Kidney (tissue), 13 donors: ENCODE measurements at regions not wholly inside any gene's neighbourhood (a gene's known extent, or its start where the extent isn't known, plus 50 kb on each side); places are given as distances from the start of the nearest gene placed in this dataset.
A peak's percentile ranks its signal among the peaks of the same experiment; 100 is the strongest.

Experiments
- DNase-seq, 5 donors: peaks; one replicate each; pipeline ENCODE4 v3.0.0-alpha.2; 2013 to 2020
- FAIRE-seq: peaks from 2 replicates; lab custom pipeline; 2012; peaks lifted over from hg19 to GRCh38; lab: Jason Lieb, UNC
- H3K27ac ChIP-seq, 2 donors: one replicate each; pipeline ENCODE4 v1.7.0; 2013; ENCODE audit warnings: low read depth in 2 of 2, low read length in 2 of 2, inconsistent platforms in 1 of 2
- H3K27me3 ChIP-seq: one replicate; pipeline ENCODE4 v1.7.1; 2013; ENCODE audit warnings: low read length, inconsistent platforms; ENCODE audit not compliant: control insufficient read depth, insufficient read depth
- H3K36me3 ChIP-seq, 3 donors: one replicate each; pipeline versions ENCODE4 v1.7.0 to v1.7.1; 2013; ENCODE audit warnings: low read length in 3 of 3, control low read depth in 1 of 3, inconsistent platforms in 1 of 3; ENCODE audit not compliant: insufficient read depth in 3 of 3, control insufficient read depth in 2 of 3
- H3K4me1 ChIP-seq, 3 donors: one replicate each; pipeline versions ENCODE4 v1.7.0 to v1.7.1; 2013; ENCODE audit warnings: low read length in 3 of 3, inconsistent platforms in 1 of 3, low read depth in 1 of 3; ENCODE audit not compliant: control insufficient read depth in 2 of 3, insufficient read depth in 2 of 3
- H3K4me3 ChIP-seq, 3 donors: one replicate each; pipeline versions ENCODE4 v1.7.0 to v1.8.1; 2013; ENCODE audit warnings: low read length in 3 of 3, control low read depth in 1 of 3, inconsistent platforms in 1 of 3
- H3K9ac ChIP-seq, 3 donors: one replicate each; pipeline versions ENCODE4 v1.7.0 to v1.7.1; 2013; ENCODE audit warnings: low read length in 3 of 3, control low read depth in 1 of 3, inconsistent platforms in 1 of 3
- H3K9me3 ChIP-seq, 3 donors: one replicate each; pipeline versions ENCODE4 v1.7.0 to v1.7.1; 2013; ENCODE audit warnings: low read length in 3 of 3, control low read depth in 1 of 3, inconsistent platforms in 1 of 3; ENCODE audit not compliant: control insufficient read depth in 2 of 3, insufficient read depth in 1 of 3
- intact Hi-C: fragments of 100-400 bp; cut with DNase I; formaldehyde crosslinking; loops from one replicate; pipeline ENCODE4 v1.11.1; 2022
- TF ChIP-seq, protein P1 (sequence below): IDR thresholded peaks from 3 replicates; pipeline ENCODE4 v1.5.1; 2012; ENCODE audit warnings: mild to moderate bottlenecking, moderate library complexity, borderline replicate concordance; ENCODE audit not compliant: insufficient read depth; ENCODE audit errors: extremely low read depth
- donor health status: control.
- donor health status: control.
- donor health status: control.
- donor health status: control.
- donor health status: control.
- donor health status: DM: yes; HTN: yes; CAD: no.
- donor health status: Normal renal cell carcinoma (clear cell type).

GRCh38 chr1:157189096-157189495 is 50.9 kb upstream of the ETV3 start:
- TF ChIP-seq, protein P1, sequence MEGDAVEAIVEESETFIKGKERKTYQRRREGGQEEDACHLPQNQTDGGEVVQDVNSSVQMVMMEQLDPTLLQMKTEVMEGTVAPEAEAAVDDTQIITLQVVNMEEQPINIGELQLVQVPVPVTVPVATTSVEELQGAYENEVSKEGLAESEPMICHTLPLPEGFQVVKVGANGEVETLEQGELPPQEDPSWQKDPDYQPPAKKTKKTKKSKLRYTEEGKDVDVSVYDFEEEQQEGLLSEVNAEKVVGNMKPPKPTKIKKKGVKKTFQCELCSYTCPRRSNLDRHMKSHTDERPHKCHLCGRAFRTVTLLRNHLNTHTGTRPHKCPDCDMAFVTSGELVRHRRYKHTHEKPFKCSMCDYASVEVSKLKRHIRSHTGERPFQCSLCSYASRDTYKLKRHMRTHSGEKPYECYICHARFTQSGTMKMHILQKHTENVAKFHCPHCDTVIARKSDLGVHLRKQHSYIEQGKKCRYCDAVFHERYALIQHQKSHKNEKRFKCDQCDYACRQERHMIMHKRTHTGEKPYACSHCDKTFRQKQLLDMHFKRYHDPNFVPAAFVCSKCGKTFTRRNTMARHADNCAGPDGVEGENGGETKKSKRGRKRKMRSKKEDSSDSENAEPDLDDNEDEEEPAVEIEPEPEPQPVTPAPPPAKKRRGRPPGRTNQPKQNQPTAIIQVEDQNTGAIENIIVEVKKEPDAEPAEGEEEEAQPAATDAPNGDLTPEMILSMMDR: no peak
- intact Hi-C loops: no loop called here

More at GRCh38 chr1:157189096-157189495, 50.9 kb upstream of the ETV3 start:
- H3K27me3 ChIP-seq: peaks cover 5% of the 10 kb centered on the region
- H3K27ac ChIP-seq: no peak overlapping the region
- H3K9me3 ChIP-seq: no peaks in the 10 kb centered on the region
- FAIRE-seq: no peak
- H3K4me1 ChIP-seq: no peaks in the 10 kb centered on the region
- DNase-seq: peak in 1 of 5 donors; percentile 18
- no peak overlapping the region for H3K4me3 ChIP-seq
- H3K9ac ChIP-seq: no peak overlapping the region
- no peaks in the 10 kb centered on the region for H3K36me3 ChIP-seq
